T-cell (primary cell): ENCODE measurements at regions not wholly inside any gene's neighbourhood (a gene's known extent, or its start where the extent isn't known, plus 50 kb on each side); places are given as distances from the start of the nearest gene placed in this dataset.
"Not testable (repeated sequence)": the region's sequence is repeated elsewhere in the genome, so short reads cannot be mapped to it uniquely, and the experiment has no call there.

Experiments
- ATAC-seq, 4 experiments: fragments of 200-7000 bp in 3 of 4; fragments of 150-1000 bp in 1 of 4; cut with Tn5 transposase; replicated peaks in 1 of 4; 1 replicate in 3 of 4; 2 replicates in 1 of 4; pipeline ENCODE4 v1.10.0; 2021; ENCODE audit warnings: moderate library complexity in 3 of 4, mild to moderate bottlenecking in 2 of 4, moderate number of reproducible peaks in 1 of 4
- CTCF ChIA-PET, 2 donors: fragments of 300-600 bp; sonication (Branson Sonifier 250); formaldehyde crosslinking; loops; one replicate each; lab custom pipeline; 2022; ENCODE audit warnings: antibody characterized with exemption in 2 of 2; lab: Charles Lee
- POLR2A ChIA-PET, 2 donors: fragments of 300-600 bp; sonication (Branson Sonifier 250); formaldehyde crosslinking; loops; one replicate each; lab custom pipeline; 2022; ENCODE audit warnings: antibody characterized with exemption in 2 of 2; lab: Charles Lee
- DNase-seq, 35 experiments: peaks; one replicate each; pipeline versions ENCODE4 v3.0.0 to v3.0.0-alpha.2; 2013 to 2023
- H3K27ac ChIP-seq: one replicate; pipeline ENCODE4 v1.5.1; 2013; ENCODE audit warnings: low read length
- H3K27me3 ChIP-seq, 2 experiments: replicated peaks in 1 of 2; 1 replicate in 1 of 2; 2 replicates in 1 of 2; pipeline versions ENCODE4 v1.6.1 to v1.7.0; 2013; ENCODE audit warnings: low read length in 1 of 2, mixed read lengths in 1 of 2; ENCODE audit not compliant: control insufficient read depth in 2 of 2, insufficient read depth in 2 of 2; ENCODE audit errors: extremely low read depth in 1 of 2
- H3K36me3 ChIP-seq, 2 donors: 1 replicate in 1 of 2; 2 replicates in 1 of 2; pipeline versions ENCODE4 v1.6.1 to v1.7.0; 2013; ENCODE audit warnings: low read length in 1 of 2; ENCODE audit not compliant: control insufficient read depth in 2 of 2, insufficient read depth in 1 of 2; ENCODE audit errors: extremely low read depth in 1 of 2
- H3K4me1 ChIP-seq, 2 experiments: 1 replicate in 1 of 2; 2 replicates in 1 of 2; pipeline versions ENCODE4 v1.6.1 to v1.7.0; 2013; ENCODE audit warnings: low read length in 2 of 2, mixed read lengths in 1 of 2; ENCODE audit not compliant: insufficient read depth in 2 of 2, control insufficient read depth in 1 of 2; ENCODE audit errors: extremely low read depth in 1 of 2
- H3K4me3 ChIP-seq, 2 donors: 1 replicate in 1 of 2; 2 replicates in 1 of 2; pipeline versions ENCODE4 v1.5.1 to v1.7.0; 2013; ENCODE audit warnings: mild to moderate bottlenecking in 2 of 2, low read length in 1 of 2, moderate library complexity in 1 of 2; ENCODE audit not compliant: control insufficient read depth in 1 of 2; ENCODE audit errors: extremely low read depth in 1 of 2
- H3K9me3 ChIP-seq: 2 replicates; pipeline ENCODE4 v1.7.0; 2013
- H3K27ac Mint-ChIP-seq, 2 donors: one replicate each; pipeline ENCODE4 v1.8.0; 2020 to 2021; ENCODE audit warnings: mild to moderate bottlenecking in 2 of 2, mixed read lengths in 2 of 2
- H3K27me3 Mint-ChIP-seq, 2 donors: one replicate each; pipeline ENCODE4 v1.8.0; 2021 to 2022; ENCODE audit warnings: mixed read lengths in 2 of 2
- H3K36me3 Mint-ChIP-seq: one replicate; pipeline ENCODE4 v1.8.0; 2021; ENCODE audit warnings: mixed read lengths
- H3K4me1 Mint-ChIP-seq, 3 donors: one replicate each; pipeline ENCODE4 v1.8.0; 2020 to 2022; ENCODE audit warnings: mixed read lengths in 3 of 3, mild to moderate bottlenecking in 1 of 3
- H3K4me3 Mint-ChIP-seq, 3 donors: one replicate each; pipeline ENCODE4 v1.8.0; 2020 to 2022; ENCODE audit warnings: mild to moderate bottlenecking in 3 of 3, mixed read lengths in 3 of 3, moderate library complexity in 3 of 3
- H3K9me3 Mint-ChIP-seq, 3 donors: one replicate each; pipeline ENCODE4 v1.8.0; 2020 to 2022; ENCODE audit warnings: mixed read lengths in 3 of 3
- WGBS: methylation state at CpG from one replicate; pipeline ENCODE4 v1.1.5; 2013; ENCODE audit warnings: missing lambda C conversion rate; ENCODE audit not compliant: insufficient coverage; 5-methylcytosine and 5-hydroxymethylcytosine counted together

DNA sequence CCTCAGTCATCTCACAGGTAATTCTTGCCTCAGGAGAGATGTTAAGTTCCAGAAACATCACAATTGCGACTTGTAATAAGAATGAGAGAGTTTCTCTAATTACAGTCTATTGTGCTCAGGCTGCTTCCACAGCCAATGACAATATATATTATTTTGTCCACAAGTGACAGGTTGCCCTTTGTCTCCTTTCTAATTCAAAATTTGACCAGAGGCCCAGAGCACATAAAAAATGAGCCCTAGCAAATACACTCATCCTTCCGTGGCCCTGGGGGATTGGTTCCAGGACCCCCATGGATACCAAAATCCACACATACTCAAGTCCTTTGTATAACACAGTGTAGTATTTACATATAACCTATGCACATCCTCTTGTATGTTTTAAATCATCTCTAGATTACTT is 88.1 kb upstream of the TMEM170B start:
- H3K27me3 ChIP-seq, result peaks cover 0 to 4% of the 10 kb centered on the region in 2 experiments
- Mint-ChIP-seq H3K36me3 (no peaks in the 10 kb centered on the region), H3K27ac (no peak overlapping the region), H3K4me3 (no peak overlapping the region), H3K9me3 (peaks cover 0 to 2% (median 0%) of the 10 kb centered on the region in 3 donors), H3K4me1 (peaks cover 0 to 2% (median 0%) of the 10 kb centered on the region in 3 donors), H3K27me3 (peaks cover 0 to 6% of the 10 kb centered on the region in 2 donors)
- no peaks in the 10 kb centered on the region for H3K9me3 ChIP-seq
- no CpG with 5 or more reads among the region's 2 CpGs for whole genome bisulfite sequencing
- H3K4me1 ChIP-seq, result no peaks in the 10 kb centered on the region
- POLR2A ChIA-PET, result no interaction called here
- ATAC-seq (no peak), DNase-seq (no peak)
- H3K36me3 ChIP-seq, result no peaks in the 10 kb centered on the region
- CTCF ChIA-PET, result interaction anchor here in 1 of 2 donors (0.6 kb wide), 1 partner anchor 141 kb away, joined by 4 read pairs; no protein-coding TSS in a partner anchor
- H3K27ac ChIP-seq, result no peak overlapping the region
- no peak overlapping the region for H3K4me3 ChIP-seq

DNA sequence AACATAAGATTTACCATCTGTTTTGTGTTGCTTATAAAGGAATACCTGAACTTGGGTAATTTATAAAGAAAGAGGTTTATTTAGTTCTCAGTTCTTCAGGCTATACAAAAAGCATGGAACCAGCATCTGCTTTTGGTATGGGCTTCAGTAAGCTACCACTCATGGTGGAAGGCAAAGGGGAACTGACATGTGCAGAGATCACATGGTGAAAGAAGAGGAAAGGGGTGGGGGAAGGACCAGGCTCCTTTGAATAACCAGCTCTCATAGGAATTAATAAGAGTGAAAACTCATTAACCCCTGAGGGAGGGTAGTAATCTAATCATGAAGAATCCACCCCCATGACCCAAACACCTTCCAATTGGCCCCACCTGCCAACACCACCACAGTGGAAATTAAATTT is 89.5 kb upstream of the TMEM170B start:
- peaks cover 0 to 4% of the 10 kb centered on the region in 2 experiments for H3K27me3 ChIP-seq
- ChIA-PET CTCF (no interaction called here), POLR2A (no interaction called here)
- Mint-ChIP-seq H3K4me3 (no peak overlapping the region), H3K9me3 (peaks cover 0 to 4% (median 0%) of the 10 kb centered on the region in 3 donors), H3K36me3 (no peaks in the 10 kb centered on the region), H3K27ac (no peak overlapping the region), H3K4me1 (peaks cover 0 to 2% (median 0%) of the 10 kb centered on the region in 3 donors), H3K27me3 (peaks cover 0 to 6% of the 10 kb centered on the region in 2 donors)
- no peaks in the 10 kb centered on the region for H3K9me3 ChIP-seq
- ATAC-seq (no peak), DNase-seq (no peak)
- no peaks in the 10 kb centered on the region for H3K36me3 ChIP-seq
- no peak overlapping the region for H3K27ac ChIP-seq
- H3K4me3 ChIP-seq, result no peak overlapping the region
- no peaks in the 10 kb centered on the region for H3K4me1 ChIP-seq

DNA sequence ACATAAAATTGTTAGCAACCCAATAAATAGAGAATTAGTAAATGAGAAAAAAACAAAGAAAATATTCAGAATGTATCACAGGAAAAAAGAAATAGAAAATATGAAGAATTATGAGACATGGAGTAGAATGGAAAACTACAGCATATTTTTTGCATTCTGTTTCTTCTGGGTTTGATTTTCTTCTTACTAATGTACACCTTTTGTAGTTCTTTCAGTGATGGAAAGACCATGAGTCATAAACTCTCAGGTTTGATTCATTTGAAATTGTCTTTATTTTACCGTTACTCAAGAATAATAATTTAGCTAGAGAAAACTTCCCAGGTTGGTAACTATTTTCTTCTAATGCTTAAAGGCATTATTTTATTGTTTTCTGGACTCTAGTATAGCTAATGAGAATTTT is 90.3 kb upstream of the TMEM170B start:
- ATAC-seq (no peak), DNase-seq (no peak)
- Mint-ChIP-seq H3K36me3 (no peaks in the 10 kb centered on the region), H3K4me3 (no peak overlapping the region), H3K4me1 (peaks cover 0 to 2% (median 0%) of the 10 kb centered on the region in 3 donors), H3K27ac (no peak overlapping the region), H3K9me3 (peaks cover 0 to 5% (median 0%) of the 10 kb centered on the region in 3 donors), H3K27me3 (peaks cover 0 to 6% of the 10 kb centered on the region in 2 donors)
- no CpG with 5 or more reads among the region's 1 CpG for WGBS
- H3K27me3 ChIP-seq, result peaks cover 0 to 3% of the 10 kb centered on the region in 2 experiments
- no peaks in the 10 kb centered on the region for H3K4me1 ChIP-seq
- H3K27ac ChIP-seq, result no peak overlapping the region
- CTCF ChIA-PET, result no interaction called here
- no peak overlapping the region for H3K4me3 ChIP-seq
- POLR2A ChIA-PET, result no interaction called here
- no peaks in the 10 kb centered on the region for H3K9me3 ChIP-seq
- H3K36me3 ChIP-seq, result no peaks in the 10 kb centered on the region

GRCh38 chr6:11445146-11445545 is 92.4 kb upstream of the TMEM170B start:
- Mint-ChIP-seq H3K9me3 (peaks cover 0 to 5% (median 0%) of the 10 kb centered on the region in 3 donors), H3K27me3 (peaks cover 0 to 3% of the 10 kb centered on the region in 2 donors), H3K27ac (no peak overlapping the region), H3K4me1 (peaks cover 0 to 2% (median 0%) of the 10 kb centered on the region in 3 donors), H3K36me3 (no peaks in the 10 kb centered on the region), H3K4me3 (no peak overlapping the region)
- Histone ChIP-seq H3K9me3 (no peaks in the 10 kb centered on the region), H3K36me3 (no peaks in the 10 kb centered on the region), H3K4me1 (no peaks in the 10 kb centered on the region), H3K4me3 (no peak overlapping the region), H3K27ac (no peak overlapping the region), H3K27me3 (no peaks in the 10 kb centered on the region)
- WGBS, result no CpG with 5 or more reads among the region's 2 CpGs
- CTCF ChIA-PET, result interaction anchor here in 1 of 2 donors (0.8 kb wide), 1 partner anchor 248 kb away, joined by 4 read pairs; no protein-coding TSS in a partner anchor
- no peak for ATAC-seq
- no peak for DNase-seq
- POLR2A ChIA-PET, result interaction anchor here in 1 of 2 donors (0.5 to 0.6 kb wide), 2 partner anchors 40 to 211 kb away, joined by 3 to 6 read pairs; no protein-coding TSS in a partner anchor

DNA sequence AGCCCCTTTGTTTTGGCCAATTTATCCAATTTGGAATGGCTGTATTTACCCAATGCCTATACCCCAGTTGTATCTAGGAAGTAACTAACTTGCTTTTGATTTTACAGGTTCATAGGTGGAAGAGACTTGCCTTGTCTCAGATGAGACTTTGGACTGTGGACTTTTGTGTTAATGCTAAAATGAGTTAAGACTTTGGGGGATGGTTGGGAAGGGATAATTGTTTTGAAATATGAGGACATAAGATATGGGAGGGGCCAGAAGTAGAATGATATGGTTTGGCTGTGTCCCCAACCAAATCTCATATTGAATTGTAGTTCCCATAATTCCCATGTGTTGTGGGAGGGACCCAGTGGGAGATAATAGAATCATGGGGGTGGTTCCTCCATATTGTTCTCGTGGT is 94.4 kb upstream of the TMEM170B start:
- H3K4me3 Mint-ChIP-seq, H3K9me3 ChIP-seq, DNase-seq, H3K9me3 Mint-ChIP-seq, POLR2A ChIA-PET, H3K4me3 ChIP-seq, H3K27ac ChIP-seq, ATAC-seq, H3K4me1 Mint-ChIP-seq, CTCF ChIA-PET, H3K27me3 ChIP-seq, H3K27ac Mint-ChIP-seq, H3K27me3 Mint-ChIP-seq, H3K36me3 ChIP-seq, H3K4me1 ChIP-seq, H3K36me3 Mint-ChIP-seq: not testable (repeated sequence)
- 100% methylated on average over 1 of the region's 1 CpG for WGBS

DNA sequence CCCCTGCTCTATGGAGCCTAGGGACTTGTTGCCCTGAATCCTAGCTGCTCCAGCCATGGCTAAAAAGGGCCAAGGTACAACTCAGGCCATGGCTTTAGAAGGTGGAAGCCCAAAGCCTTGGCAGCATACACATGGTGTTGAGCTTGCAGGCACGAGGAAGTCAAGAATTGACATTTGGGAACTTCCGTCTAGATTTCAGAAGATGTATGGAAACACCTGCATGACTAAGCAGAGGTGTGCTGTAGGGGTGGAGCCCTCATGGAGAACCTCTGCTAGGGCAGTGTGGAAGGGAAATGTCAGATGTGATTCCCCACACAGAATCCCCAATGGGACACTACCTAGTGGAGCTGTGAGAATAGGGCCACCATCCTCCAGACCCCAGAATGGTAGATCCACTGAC is 95.1 kb upstream of the TMEM170B start:
- Mint-ChIP-seq H3K4me1 (peaks cover 0 to 9% (median 0%) of the 10 kb centered on the region in 3 donors), H3K36me3 (no peaks in the 10 kb centered on the region), H3K27me3 (no peaks in the 10 kb centered on the region), H3K4me3 (no peak overlapping the region), H3K27ac (no peak overlapping the region), H3K9me3 (peaks cover 0 to 5% (median 0%) of the 10 kb centered on the region in 3 donors)
- ATAC-seq (no peak), DNase-seq (no peak)
- Histone ChIP-seq H3K27ac (no peak overlapping the region), H3K4me3 (no peak overlapping the region), H3K9me3 (no peaks in the 10 kb centered on the region), H3K4me1 (no peaks in the 10 kb centered on the region), H3K27me3 (no peaks in the 10 kb centered on the region), H3K36me3 (no peaks in the 10 kb centered on the region)
- CTCF ChIA-PET, result no interaction called here
- WGBS, result 43% methylated on average over 1 of the region's 2 CpGs
- POLR2A ChIA-PET, result no interaction called here
